GOT3 (cell line): ENCODE measurements at regions not wholly inside any gene's neighbourhood (a gene's known extent, or its start where the extent isn't known, plus 50 kb on each side); places are given as distances from the start of the nearest gene placed in this dataset.

Source experiments
- DNase-seq: peaks from one replicate; lab custom pipeline; 2025; ENCODE audit warnings: mixed read lengths; lab: John Stamatoyannopoulos, UW

GRCh38 chr10:123496375-123496774 is 169.8 kb upstream of the GPR26 start:
- no peak for DNase-seq

GRCh38 chr10:123496996-123497660 is 169.0 kb upstream of the GPR26 start:
- DNase-seq = no peak

GRCh38 chr10:123500110-123500509 is 166.0 kb upstream of the GPR26 start:
- no peak for DNase-seq

- no peak for DNase-seq
Observed at GRCh38 chr10:123501148-123501547, 165.0 kb upstream of the GPR26 start.

GRCh38 chr10:123502983-123503382 is 163.2 kb upstream of the GPR26 start:
- no peak for DNase-seq

- DNase-seq = no peak
Observed at GRCh38 chr10:123506455-123506854, 159.7 kb upstream of the GPR26 start.

- DNase-seq = no peak
Observed at GRCh38 chr10:123507298-123507697, 158.9 kb upstream of the GPR26 start.

GRCh38 chr10:123509338-123509737 is 156.8 kb upstream of the GPR26 start:
- DNase-seq = no peak

GRCh38 chr10:123512901-123513775 is 153.0 kb upstream of the GPR26 start:
- no peak for DNase-seq

GRCh38 chr10:123513870-123514269 is 152.3 kb upstream of the GPR26 start:
- no peak for DNase-seq

- DNase-seq = no peak
Observed at GRCh38 chr10:123514996-123515395, 151.2 kb upstream of the GPR26 start.

GRCh38 chr10:123515661-123516060 is 150.5 kb upstream of the GPR26 start:
- DNase-seq = no peak

GRCh38 chr10:123516291-123516690 is 149.9 kb upstream of the GPR26 start:
- no peak for DNase-seq

GRCh38 chr10:123517426-123517825 is 148.7 kb upstream of the GPR26 start:
- no peak for DNase-seq

- DNase-seq = no peak
Observed at GRCh38 chr10:123517901-123518300, 148.3 kb upstream of the GPR26 start.

- no peak for DNase-seq
Observed at GRCh38 chr10:123518765-123519164, 147.4 kb upstream of the GPR26 start.

- DNase-seq = no peak
Observed at GRCh38 chr10:123519861-123520260, 146.3 kb upstream of the GPR26 start.

- no peak for DNase-seq
Observed at GRCh38 chr10:123521076-123521475, 145.1 kb upstream of the GPR26 start.

- no peak for DNase-seq
Observed at GRCh38 chr10:123521556-123521955, 144.6 kb upstream of the GPR26 start.

- DNase-seq = no peak
Observed at GRCh38 chr10:123522702-123523312, 143.3 kb upstream of the GPR26 start.

- no peak for DNase-seq
Observed at GRCh38 chr10:123523833-123524232, 142.3 kb upstream of the GPR26 start.

- no peak for DNase-seq
Observed at GRCh38 chr10:123526356-123527064, 139.6 kb upstream of the GPR26 start.
